GM10248 (cell line): ENCODE measurements at regions not wholly inside any gene's neighbourhood (a gene's known extent, or its start where the extent isn't known, plus 50 kb on each side); places are given as distances from the start of the nearest gene placed in this dataset.

Experiments
- CTCF ChIA-PET: fragments of 300-600 bp; sonication (Branson Sonifier 250); formaldehyde crosslinking; extraction: SDS; loops from one replicate; lab custom pipeline; 2021; ENCODE audit warnings: antibody characterized with exemption; lab: Yijun Ruan, JAX
- POLR2A ChIA-PET: fragments of 350-650 bp; sonication (Branson Sonifier 250); formaldehyde crosslinking; extraction: SDS; loops from one replicate; lab custom pipeline; 2020; ENCODE audit warnings: antibody characterized with exemption; lab: Yijun Ruan, JAX
- DNase-seq: peaks from one replicate; pipeline ENCODE4 v3.0.0; 2012; ENCODE audit errors: extremely low spot score
- TF ChIP-seq, protein P1 (sequence below): IDR thresholded peaks from 2 replicates; pipeline ENCODE4 v1.5.1; 2012; ENCODE audit warnings: mild to moderate bottlenecking, low read depth; ENCODE audit errors: extremely low read depth, missing control alignments, control extremely low read depth

DNA sequence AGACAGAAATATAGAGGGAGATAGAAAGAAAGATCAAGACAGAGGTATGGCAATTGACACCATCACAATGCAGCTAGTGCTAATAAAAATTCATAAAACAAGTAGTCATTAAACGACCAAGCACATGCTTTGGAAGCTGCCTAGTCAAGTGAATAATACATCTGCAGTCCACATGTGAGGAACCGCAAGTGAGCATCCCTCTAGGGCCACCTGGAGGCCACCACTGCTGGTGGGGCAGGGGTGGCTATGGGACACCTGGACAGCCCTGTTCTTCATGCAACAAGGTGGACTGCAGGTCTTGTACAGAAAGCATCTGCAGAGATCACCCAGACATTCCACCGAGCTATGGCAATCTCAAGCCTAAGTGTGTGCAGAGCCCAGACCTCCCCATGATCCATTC is 451.1 kb upstream of the PFKP start:
- TF ChIP-seq, protein P1, sequence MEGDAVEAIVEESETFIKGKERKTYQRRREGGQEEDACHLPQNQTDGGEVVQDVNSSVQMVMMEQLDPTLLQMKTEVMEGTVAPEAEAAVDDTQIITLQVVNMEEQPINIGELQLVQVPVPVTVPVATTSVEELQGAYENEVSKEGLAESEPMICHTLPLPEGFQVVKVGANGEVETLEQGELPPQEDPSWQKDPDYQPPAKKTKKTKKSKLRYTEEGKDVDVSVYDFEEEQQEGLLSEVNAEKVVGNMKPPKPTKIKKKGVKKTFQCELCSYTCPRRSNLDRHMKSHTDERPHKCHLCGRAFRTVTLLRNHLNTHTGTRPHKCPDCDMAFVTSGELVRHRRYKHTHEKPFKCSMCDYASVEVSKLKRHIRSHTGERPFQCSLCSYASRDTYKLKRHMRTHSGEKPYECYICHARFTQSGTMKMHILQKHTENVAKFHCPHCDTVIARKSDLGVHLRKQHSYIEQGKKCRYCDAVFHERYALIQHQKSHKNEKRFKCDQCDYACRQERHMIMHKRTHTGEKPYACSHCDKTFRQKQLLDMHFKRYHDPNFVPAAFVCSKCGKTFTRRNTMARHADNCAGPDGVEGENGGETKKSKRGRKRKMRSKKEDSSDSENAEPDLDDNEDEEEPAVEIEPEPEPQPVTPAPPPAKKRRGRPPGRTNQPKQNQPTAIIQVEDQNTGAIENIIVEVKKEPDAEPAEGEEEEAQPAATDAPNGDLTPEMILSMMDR, result no peak
- ChIA-PET CTCF (interaction anchor here (1.2 kb wide), 1 partner anchor 12 kb away, joined by 3 read pairs; no protein-coding TSS in a partner anchor), POLR2A (no interaction called here)
- no peak for DNase-seq

DNA sequence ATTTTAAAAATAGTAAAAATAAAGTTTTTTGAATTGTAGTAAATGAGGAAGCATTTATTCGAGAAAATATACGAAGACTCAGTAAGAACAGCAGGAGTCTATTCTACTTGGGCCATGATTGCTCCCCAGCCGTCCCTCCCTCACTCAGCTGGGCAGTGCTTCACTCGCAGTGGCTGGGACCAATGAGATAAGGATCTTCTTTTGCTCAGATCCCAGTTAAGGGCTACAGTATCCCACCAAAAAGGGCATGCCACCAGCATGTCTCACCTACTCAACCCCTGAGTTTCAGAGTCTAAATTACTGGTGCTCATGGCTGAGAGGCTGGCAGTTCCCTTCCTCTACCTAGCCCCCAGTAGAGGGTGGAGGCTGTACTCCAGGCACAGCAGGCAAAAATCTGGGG is 455.7 kb upstream of the PFKP start:
- ChIA-PET POLR2A (no interaction called here), CTCF (no interaction called here)
- no peak for DNase-seq
- TF ChIP-seq, protein P1, result no peak

DNA sequence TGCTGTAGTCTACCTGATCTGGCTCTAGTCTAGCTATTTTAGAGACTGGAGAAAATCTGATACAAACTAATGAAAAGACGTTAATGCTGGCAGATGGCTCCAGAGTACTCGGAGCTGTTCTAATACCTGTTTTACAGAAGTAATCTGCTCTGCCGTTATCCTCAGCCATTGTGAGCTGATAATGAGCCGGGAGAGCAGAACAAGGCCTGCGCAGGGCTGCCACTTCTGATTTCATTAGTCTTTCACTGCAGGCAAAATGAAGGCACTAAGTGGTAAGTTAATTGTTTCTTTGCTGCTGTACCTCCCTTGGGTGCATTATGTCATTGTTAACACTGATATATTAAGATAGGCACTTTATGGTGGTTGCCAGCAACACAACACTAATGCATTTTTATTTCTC is 456.4 kb upstream of the PFKP start:
- ChIA-PET POLR2A (no interaction called here), CTCF (no interaction called here)
- TF ChIP-seq, protein P1, result no peak
- no peak for DNase-seq

DNA sequence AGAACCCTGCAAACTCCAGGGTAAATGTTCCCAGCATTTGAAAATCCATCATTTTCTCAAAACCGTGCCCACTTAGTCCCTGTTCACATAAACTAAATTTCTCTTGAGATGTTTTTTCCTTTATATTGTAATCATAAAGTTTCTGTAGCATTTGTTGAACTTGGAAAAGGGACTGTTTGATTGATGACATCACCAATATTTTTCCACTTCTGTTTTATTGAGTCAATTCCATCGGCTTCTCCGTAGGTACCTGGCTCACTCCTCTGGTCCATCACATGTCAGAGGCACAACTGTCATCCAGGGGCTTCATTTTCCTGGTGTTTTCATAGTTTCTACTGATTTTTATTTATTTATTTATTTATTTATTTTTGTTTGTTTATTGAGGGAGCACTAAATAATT is 462.5 kb upstream of the PFKP start:
- POLR2A ChIA-PET, result no interaction called here
- TF ChIP-seq, protein P1, result no peak
- DNase-seq, result no peak
- CTCF ChIA-PET, result no interaction called here

DNA sequence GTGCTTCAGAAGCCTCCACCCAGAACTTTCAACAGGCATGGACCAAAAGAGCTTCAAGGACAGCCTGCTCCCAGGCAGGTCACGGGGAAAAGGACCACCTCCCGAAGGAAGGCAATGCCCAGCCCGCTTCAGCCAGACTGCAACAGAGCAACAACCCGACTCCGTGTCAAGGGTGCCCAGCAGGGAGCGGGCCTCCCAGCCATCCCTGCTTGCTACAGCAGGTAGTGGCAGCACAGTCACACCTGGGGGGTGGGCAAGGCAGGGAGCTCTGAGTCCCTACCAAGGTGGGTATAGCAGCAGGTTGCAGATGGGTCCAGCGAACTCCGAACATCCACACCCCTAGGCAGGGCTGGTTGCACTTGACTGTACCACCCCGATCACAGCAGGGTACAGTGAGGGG is 467.8 kb upstream of the PFKP start:
- ChIA-PET POLR2A (no interaction called here), CTCF (no interaction called here)
- no peak for DNase-seq
- TF ChIP-seq, protein P1, result no peak

DNA sequence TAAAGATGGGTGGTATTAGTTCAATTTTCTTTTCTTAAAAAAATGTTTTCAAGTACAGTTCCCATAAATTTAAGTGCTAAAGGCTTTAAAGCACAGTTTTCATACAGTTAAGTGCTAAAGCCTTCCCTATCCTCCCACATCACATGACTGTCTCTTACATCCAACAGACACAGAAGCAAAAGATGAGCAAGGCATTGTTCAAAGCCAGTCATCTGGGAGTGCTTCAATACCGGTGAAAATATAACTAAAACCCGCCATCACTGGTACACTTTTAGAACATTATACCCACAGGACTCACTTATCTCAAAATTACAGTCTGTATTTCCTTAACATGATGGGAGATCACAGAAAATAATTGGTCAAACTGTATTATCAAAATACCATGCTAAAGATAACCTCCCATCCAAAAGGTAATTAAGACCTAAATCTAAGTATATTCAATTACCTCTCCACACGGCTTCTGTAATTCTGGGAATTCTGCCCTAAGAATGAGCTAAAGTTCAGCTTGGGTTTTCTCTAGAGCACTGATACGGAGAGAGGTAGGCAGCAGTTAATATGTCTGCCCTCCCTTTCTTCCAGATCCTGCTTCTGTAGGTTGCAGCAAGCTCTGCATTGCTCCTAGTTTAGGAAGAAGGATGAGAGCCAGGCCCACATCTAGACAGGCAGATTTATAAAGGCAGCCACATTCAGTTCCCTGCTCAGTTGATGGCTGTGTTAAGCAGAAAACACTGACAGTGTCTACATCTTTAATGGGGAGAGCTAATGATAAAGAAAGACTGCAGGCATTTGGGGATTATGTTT is 474.8 kb upstream of the PFKP start:
- TF ChIP-seq, protein P1, result no peak
- ChIA-PET CTCF (interaction anchor here (1.8 kb wide), 1 partner anchor 11 kb away, joined by 6 read pairs; no protein-coding TSS in a partner anchor), POLR2A (no interaction called here)
- no peak for DNase-seq
